GM12878 (cell line): ENCODE measurements at regions not wholly inside any gene's neighbourhood (a gene's known extent, or its start where the extent isn't known, plus 50 kb on each side); places are given as distances from the start of the nearest gene placed in this dataset.

Experiments
- ATAC-seq: fragments of 200-7000 bp; cut with Tn5 transposase; 3 replicates; pipeline ENCODE4 v1.9.1; 2020; ENCODE audit warnings: mild to moderate bottlenecking, moderate library complexity
- BruUV-seq: library from RNA; stranded (reverse); fragments of 400-500 nt; replicated peaks from 2 replicates; lab custom pipeline; 2021; lab: Mats Ljungman, UMichigan
- CTCF ChIA-PET: fragments of 300-600 bp; sonication (Branson Sonifier 250); formaldehyde crosslinking; extraction: SDS; loops from one replicate; lab custom pipeline; 2021; ENCODE audit warnings: inconsistent platforms; lab: Yijun Ruan, JAX
- POLR2A ChIA-PET: fragments of 350-600 bp; formaldehyde crosslinking; extraction: SDS; loops from one replicate; lab custom pipeline; 2021; ENCODE audit warnings: inconsistent platforms; lab: Charles Lee
- RAD21 ChIA-PET: fragments of 300-600 bp; sonication (Branson Sonifier 250); formaldehyde crosslinking; loops from one replicate; lab custom pipeline; 2023; ENCODE audit warnings: antibody characterized with exemption; ENCODE audit not compliant: unreplicated experiment; lab: Charles Lee
- SMC1A ChIA-PET: fragments of 300-600 bp; sonication (Branson Sonifier 250); formaldehyde crosslinking; loops from one replicate; lab custom pipeline; 2023; ENCODE audit not compliant: unreplicated experiment, uncharacterized antibody; lab: Charles Lee
- DNase-seq: peaks from one replicate; pipeline ENCODE4 v3.0.0-alpha.2; 2011; ENCODE audit warnings: low read depth, low spot score
- FAIRE-seq: peaks from 3 replicates; lab custom pipeline; 2011; peaks lifted over from hg19 to GRCh38; lab: Jason Lieb, UNC
- H2AFZ ChIP-seq: 2 replicates; pipeline ENCODE4 v1.6.0; 2011; ENCODE audit warnings: low read depth, low read length, control low read depth; ENCODE audit not compliant: control insufficient read depth
- H3K27ac ChIP-seq: 2 replicates; pipeline ENCODE4 v1.5.1; 2011; ENCODE audit warnings: control low read depth; ENCODE audit not compliant: control insufficient read depth, insufficient read depth
- H3K27me3 ChIP-seq, 2 experiments: replicated peaks in 1 of 2; 2 replicates each; pipeline versions ENCODE4 v1.6.0 to v1.6.1; 2011; ENCODE audit warnings: low read length in 1 of 2; ENCODE audit not compliant: control insufficient read depth in 2 of 2, insufficient read depth in 2 of 2
- H3K36me3 ChIP-seq, 2 experiments: 2 replicates each; pipeline ENCODE4 v1.5.1; 2011; ENCODE audit warnings: low read length in 1 of 2; ENCODE audit not compliant: control insufficient read depth in 2 of 2, insufficient read depth in 2 of 2
- H3K4me1 ChIP-seq: 2 replicates; pipeline ENCODE4 v1.6.1; 2011; ENCODE audit warnings: mild to moderate bottlenecking, low read length, moderate library complexity, mixed read lengths; ENCODE audit not compliant: control insufficient read depth, insufficient read depth
- H3K4me2 ChIP-seq: 2 replicates; pipeline ENCODE4 v1.6.0; 2011; ENCODE audit warnings: control low read depth; ENCODE audit not compliant: control insufficient read depth, insufficient read depth
- H3K4me3 ChIP-seq: fragments of 200-600 bp; sonication (generic); 2 replicates; pipeline ENCODE4 v1.5.1; 2016
- H3K79me2 ChIP-seq: 2 replicates; pipeline ENCODE4 v1.6.0; 2011; ENCODE audit warnings: low read length; ENCODE audit not compliant: control insufficient read depth, insufficient read depth
- H3K9ac ChIP-seq: 2 replicates; pipeline ENCODE4 v1.8.0; 2011; ENCODE audit warnings: low read length, control low read depth, mixed read lengths; ENCODE audit not compliant: control insufficient read depth, insufficient read depth
- H3K9me3 ChIP-seq: replicated peaks from 3 replicates; pipeline ENCODE4 v1.5.1; 2011; ENCODE audit warnings: mild to moderate bottlenecking, low read length; ENCODE audit not compliant: control insufficient read depth, insufficient read depth
- H4K20me1 ChIP-seq: 2 replicates; pipeline ENCODE4 v1.6.0; 2011; ENCODE audit not compliant: control insufficient read depth, insufficient read depth
- BACH1 ChIP-seq: fragments of 450-650 bp; IDR thresholded peaks from 2 replicates; pipeline ENCODE4 v1.6.1; 2017; ENCODE audit warnings: mild to moderate bottlenecking, borderline replicate concordance
- BRCA1 ChIP-seq: IDR thresholded peaks from 2 replicates; pipeline ENCODE4 v1.6.1; 2011; ENCODE audit warnings: low read depth, low read length, improper control_type of control experiment
- HDAC2 ChIP-seq: fragments of 200-600 bp; sonication (generic); IDR thresholded peaks from 2 replicates; pipeline ENCODE4 v1.6.1; 2017
- HDGF ChIP-seq: fragments of 450-650 bp; IDR thresholded peaks from 2 replicates; pipeline ENCODE4 v1.6.1; 2016; ENCODE audit warnings: antibody characterized with exemption
- MEF2A ChIP-seq: IDR thresholded peaks from 2 replicates; pipeline ENCODE4 v1.6.1; 2011; ENCODE audit warnings: low read depth, mild to moderate bottlenecking, low read length, moderate library complexity; ENCODE audit not compliant: insufficient read depth
- NR2C2 ChIP-seq: IDR thresholded peaks from 2 replicates; pipeline ENCODE4 v1.6.1; 2011; ENCODE audit warnings: borderline replicate concordance, low read depth; ENCODE audit not compliant: control insufficient read depth, insufficient read length
- SP1 ChIP-seq: IDR thresholded peaks from one replicate; pipeline ENCODE4 v1.6.1; 2011; ENCODE audit warnings: low read depth, low read length
- STAT3 ChIP-seq: IDR thresholded peaks from 2 replicates; pipeline ENCODE4 v1.6.1; 2011; ENCODE audit warnings: low read depth, low read length, improper control_type of control experiment
- WRNIP1 ChIP-seq: IDR thresholded peaks from 2 replicates; pipeline ENCODE4 v1.6.1; 2011; ENCODE audit warnings: low read depth, low read length, improper control_type of control experiment, borderline replicate concordance
- ZBTB33 ChIP-seq: fragments of 450-650 bp; IDR thresholded peaks from 2 replicates; pipeline ENCODE4 v1.6.1; 2017; ENCODE audit warnings: mild to moderate bottlenecking
- WGBS: methylation state at CpG from one replicate; pipeline ENCODE4 v1.1.6; 2016; ENCODE audit warnings: low lambda C conversion rate; ENCODE audit not compliant: insufficient replicate concordance, insufficient coverage; ENCODE audit errors: missing lambda C conversion rate; 5-methylcytosine and 5-hydroxymethylcytosine counted together
- in situ Hi-C: fragments of 300-500 bp; cut with MboI; formaldehyde crosslinking; loops from 9 replicates; pipeline ENCODE4 v1.14.3; 2018; ENCODE audit warnings: mixed read lengths
- intact Hi-C: fragments of 100-400 bp; cut with micrococcal nuclease; formaldehyde crosslinking; loops from one replicate; pipeline ENCODE4 v1.14.2; 2022; ENCODE audit not compliant: unreplicated experiment
- TF ChIP-seq, protein P1 (sequence below), 3 experiments: IDR thresholded peaks in 2 of 3; conservative IDR thresholded peaks in 1 of 3; 2 replicates each; pipeline ENCODE4 v1.5.1; 2011; ENCODE audit warnings: low read depth in 3 of 3, low read length in 3 of 3, mild to moderate bottlenecking in 3 of 3, control low read depth in 2 of 3, moderate library complexity in 2 of 3, inconsistent platforms in 1 of 3, mixed read lengths in 1 of 3; ENCODE audit not compliant: control insufficient read depth in 2 of 3, insufficient read depth in 1 of 3; ENCODE audit errors: extremely low read depth in 1 of 3

DNA sequence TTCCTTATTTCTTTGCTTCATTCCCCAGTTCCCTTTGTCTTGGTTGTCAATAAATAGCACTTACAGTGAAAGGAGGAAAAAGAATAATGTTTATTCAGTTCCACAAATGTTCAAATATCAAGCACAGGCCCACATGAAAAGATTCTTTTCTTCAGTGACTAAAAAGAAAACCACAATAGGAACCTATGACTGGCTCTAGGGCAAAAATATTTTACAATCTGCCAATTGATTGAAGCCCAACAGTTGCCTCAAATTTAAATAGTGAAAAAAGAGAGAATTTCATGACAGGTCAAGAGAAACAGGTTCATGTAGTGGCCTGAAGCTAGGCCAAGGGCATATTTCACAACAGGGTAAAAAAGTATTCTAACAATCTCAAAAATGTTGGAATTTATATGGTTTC, 553.8 kb downstream of the CENPC start (continued):
- TF ChIP-seq STAT3: no peak
- TF ChIP-seq BACH1: no peak
- no peak for TF ChIP-seq WRNIP1
- TF ChIP-seq SP1: no peak
- no peak for TF ChIP-seq HDAC2
- no peak for TF ChIP-seq ZBTB33
- no peak for TF ChIP-seq MEF2A
- TF ChIP-seq, protein P1, sequence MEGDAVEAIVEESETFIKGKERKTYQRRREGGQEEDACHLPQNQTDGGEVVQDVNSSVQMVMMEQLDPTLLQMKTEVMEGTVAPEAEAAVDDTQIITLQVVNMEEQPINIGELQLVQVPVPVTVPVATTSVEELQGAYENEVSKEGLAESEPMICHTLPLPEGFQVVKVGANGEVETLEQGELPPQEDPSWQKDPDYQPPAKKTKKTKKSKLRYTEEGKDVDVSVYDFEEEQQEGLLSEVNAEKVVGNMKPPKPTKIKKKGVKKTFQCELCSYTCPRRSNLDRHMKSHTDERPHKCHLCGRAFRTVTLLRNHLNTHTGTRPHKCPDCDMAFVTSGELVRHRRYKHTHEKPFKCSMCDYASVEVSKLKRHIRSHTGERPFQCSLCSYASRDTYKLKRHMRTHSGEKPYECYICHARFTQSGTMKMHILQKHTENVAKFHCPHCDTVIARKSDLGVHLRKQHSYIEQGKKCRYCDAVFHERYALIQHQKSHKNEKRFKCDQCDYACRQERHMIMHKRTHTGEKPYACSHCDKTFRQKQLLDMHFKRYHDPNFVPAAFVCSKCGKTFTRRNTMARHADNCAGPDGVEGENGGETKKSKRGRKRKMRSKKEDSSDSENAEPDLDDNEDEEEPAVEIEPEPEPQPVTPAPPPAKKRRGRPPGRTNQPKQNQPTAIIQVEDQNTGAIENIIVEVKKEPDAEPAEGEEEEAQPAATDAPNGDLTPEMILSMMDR (IDR thresholded peaks at IDR 0.05 in 2 of 3, conservative IDR thresholded peaks at IDR 0.05 in 1 of 3; ENCODE audit: control insufficient read depth in 2 of 3, extremely low read depth in 1 of 3, insufficient read depth in 1 of 3, low read depth in 3 of 3, low read length in 3 of 3): no peak

GRCh38 chr4:66974665-66975064, 570.6 kb downstream of the CENPC start:
- BruUV-seq: no TSS peak
- H3K27ac ChIP-seq: no peak overlapping the region
- ChIA-PET POLR2A (no interaction called here), RAD21 (no interaction called here), SMC1A (no interaction called here), CTCF (no interaction called here)
- in situ Hi-C loops: no loop called here
- no peaks in the 10 kb centered on the region for H3K79me2 ChIP-seq
- no peak for TF ChIP-seq NR2C2
- TF ChIP-seq HDGF: no peak
- TF ChIP-seq BRCA1: no peak
- H3K4me2 ChIP-seq: no peak overlapping the region
- no peaks in the 10 kb centered on the region for H3K4me1 ChIP-seq
- H3K27me3 ChIP-seq: no peaks in the 10 kb centered on the region
- no peak overlapping the region for H3K9ac ChIP-seq
- H3K36me3 ChIP-seq: no peaks in the 10 kb centered on the region
- H2AFZ ChIP-seq: no peak overlapping the region
- intact Hi-C loops: no loop called here
- DNase-seq (no peak), FAIRE-seq (no peak), ATAC-seq (no peak)
- no peaks in the 10 kb centered on the region for H3K9me3 ChIP-seq
- H3K4me3 ChIP-seq: no peak overlapping the region
- H4K20me1 ChIP-seq: no peaks in the 10 kb centered on the region
- 2% methylated on average over 2 of the region's 2 CpGs for WGBS
